ENCODE measurements at regions not wholly inside any gene's neighbourhood (a gene's known extent, or its start where the extent isn't known, plus 50 kb on each side); places are given as distances from the start of the nearest gene placed in this dataset.

- no peak overlapping the region for H3K9ac ChIP-seq (ENCODE audit: extremely low read depth, insufficient read length, low read length)
- no peak overlapping the region for H3K18ac ChIP-seq (ENCODE audit: insufficient read length, low read depth, low read length)
- H3K79me1 ChIP-seq (ENCODE audit: insufficient read depth, low read depth, low read length, poor library complexity, severe bottlenecking): no peaks in the 10 kb centered on the region
- H4K20me1 ChIP-seq (ENCODE audit: control insufficient read depth, insufficient read depth, insufficient read length): no peaks in the 10 kb centered on the region
- Mint-ChIP-seq H3K9me3 (peaks cover 18 to 25% of the 10 kb centered on the region in 2 experiments), H3K4me1 (peaks cover 4 to 5% of the 10 kb centered on the region in 2 experiments; a peak in 3 of 4 replicates), H3K27me3 (ENCODE audit: low read depth) (no peaks in the 10 kb centered on the region), H3K27ac (no peak overlapping the region), H3K36me3 (ENCODE audit: insufficient read depth in 1 of 3, low read depth in 3 of 3) (peaks cover 12 to 24% (median 12%) of the 10 kb centered on the region in 3 experiments), H3K4me3 (no peak overlapping the region)
- no peak for DNase-seq
- no peak overlapping the region for H2AK5ac ChIP-seq (ENCODE audit: insufficient read length, low read length)
- H2BK15ac ChIP-seq (ENCODE audit: low read depth, low read length): no peak overlapping the region
- H3T11ph ChIP-seq (ENCODE audit: low read length): no peak overlapping the region
- no peak overlapping the region for H2BK120ac ChIP-seq (ENCODE audit: low read depth, low read length, poor library complexity, severe bottlenecking)
- H4K8ac ChIP-seq (replicated peaks; ENCODE audit: insufficient read length, low read depth, low read length): no peak overlapping the region
- H2BK5ac ChIP-seq (ENCODE audit: insufficient read length, low read length): no peak overlapping the region
- H3K27ac ChIP-seq (ENCODE audit: insufficient read length, low read depth, low read length): no peak overlapping the region
- no peak overlapping the region for H4K91ac ChIP-seq (ENCODE audit: insufficient read length, low read depth, low read length)
- H2AFZ ChIP-seq (ENCODE audit: low read length): no peak overlapping the region
- H3K23me2 ChIP-seq (ENCODE audit: insufficient read length, low read depth, low read length, poor library complexity, severe bottlenecking): no peaks in the 10 kb centered on the region
- H3K14ac ChIP-seq (ENCODE audit: insufficient read depth, low read length): no peak overlapping the region
- no peaks in the 10 kb centered on the region for H3K9me3 ChIP-seq (ENCODE audit: control insufficient read depth, low read depth, low read length)
- H3K4ac ChIP-seq (ENCODE audit: low read depth, low read length): no peak overlapping the region
- H3K23ac ChIP-seq (ENCODE audit: insufficient read length, low read depth, low read length): no peak overlapping the region
- no peak overlapping the region for H4K5ac ChIP-seq (ENCODE audit: insufficient read length, low read depth, low read length)
- no peaks in the 10 kb centered on the region for H3K79me2 ChIP-seq (ENCODE audit: insufficient read depth, low read length)
- no peak for TF ChIP-seq CTCF (conservative IDR thresholded peaks at IDR 0.05)
- no peak overlapping the region for H2BK12ac ChIP-seq (ENCODE audit: insufficient read length, low read depth, low read length)
- peaks cover 3% of the 10 kb centered on the region; the same call in 1 of the 2 replicates for H3K4me1 ChIP-seq (ENCODE audit: insufficient read depth, low read length)
- H2BK20ac ChIP-seq (ENCODE audit: low read depth, low read length, poor library complexity, severe bottlenecking): no peak overlapping the region
- H3K27me3 ChIP-seq (ENCODE audit: insufficient read depth, low read length): no peaks in the 10 kb centered on the region
- no peak overlapping the region for H3K4me2 ChIP-seq (ENCODE audit: insufficient read depth, insufficient read length, low read length)
- H3K56ac ChIP-seq (ENCODE audit: insufficient read length, low read depth, low read length): no peak overlapping the region
These were observed 691.7 kb upstream of the SEMA6A start for GRCh38 chr5:117266280-117266679.
